DMS153 (cell line): ENCODE measurements at regions not wholly inside any gene's neighbourhood (a gene's known extent, or its start where the extent isn't known, plus 50 kb on each side); places are given as distances from the start of the nearest gene placed in this dataset.

Source experiments
- DNase-seq: peaks from one replicate; lab custom pipeline; 2025; lab: John Stamatoyannopoulos, UW

- DNase-seq = no peak
These were observed 62.3 kb upstream of the IER3 start for GRCh38 chr6:30806581-30807183.

GRCh38 chr6:30804333-30804732, 60.0 kb upstream of the IER3 start:
- no peak for DNase-seq

DNA sequence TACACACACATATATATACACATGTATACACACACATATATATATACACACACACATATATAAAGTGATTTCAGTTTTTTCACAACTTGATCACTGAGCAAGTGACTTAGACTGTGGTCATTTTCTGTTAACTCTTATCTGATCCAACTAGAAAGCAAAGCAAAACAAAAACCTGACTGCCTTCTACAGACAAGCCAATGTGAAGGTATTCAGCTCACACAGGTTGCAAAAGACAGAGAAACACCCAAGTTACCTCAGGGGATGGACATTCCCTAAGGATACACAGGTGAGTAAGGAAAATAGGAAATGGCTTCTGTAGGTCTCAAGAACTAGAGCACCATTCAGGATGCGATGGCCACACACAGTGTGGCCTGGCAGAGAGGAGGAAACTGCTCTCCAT, 58.4 kb upstream of the IER3 start:
- no peak for DNase-seq

DNA sequence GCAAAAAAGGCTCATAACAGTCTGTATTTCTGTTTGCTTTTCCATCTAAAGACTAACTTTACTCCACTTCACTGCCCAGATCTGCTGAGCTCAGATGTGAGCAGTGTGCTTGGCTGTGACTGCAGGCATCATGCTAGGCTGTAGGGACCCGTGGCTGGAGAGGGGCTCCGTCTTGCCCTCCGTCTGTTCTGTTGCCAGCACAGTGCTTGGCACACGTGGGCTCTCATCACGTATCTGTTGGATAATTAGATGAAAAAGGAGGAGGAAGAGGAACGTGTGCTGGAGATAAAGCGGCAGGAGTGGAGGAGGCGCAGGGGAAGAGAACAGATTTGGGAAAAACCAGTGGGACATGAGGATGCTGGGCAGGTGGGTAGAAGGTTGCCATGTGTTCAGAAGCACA, 57.6 kb upstream of the IER3 start:
- DNase-seq = no peak

- DNase-seq = no peak
These were observed 56.5 kb upstream of the IER3 start for GRCh38 chr6:30800871-30801270.

GRCh38 chr6:30799210-30799609, 54.9 kb upstream of the IER3 start:
- DNase-seq = no peak

GRCh38 chr6:30798494-30798893, 54.1 kb upstream of the IER3 start:
- DNase-seq = no peak

DNA sequence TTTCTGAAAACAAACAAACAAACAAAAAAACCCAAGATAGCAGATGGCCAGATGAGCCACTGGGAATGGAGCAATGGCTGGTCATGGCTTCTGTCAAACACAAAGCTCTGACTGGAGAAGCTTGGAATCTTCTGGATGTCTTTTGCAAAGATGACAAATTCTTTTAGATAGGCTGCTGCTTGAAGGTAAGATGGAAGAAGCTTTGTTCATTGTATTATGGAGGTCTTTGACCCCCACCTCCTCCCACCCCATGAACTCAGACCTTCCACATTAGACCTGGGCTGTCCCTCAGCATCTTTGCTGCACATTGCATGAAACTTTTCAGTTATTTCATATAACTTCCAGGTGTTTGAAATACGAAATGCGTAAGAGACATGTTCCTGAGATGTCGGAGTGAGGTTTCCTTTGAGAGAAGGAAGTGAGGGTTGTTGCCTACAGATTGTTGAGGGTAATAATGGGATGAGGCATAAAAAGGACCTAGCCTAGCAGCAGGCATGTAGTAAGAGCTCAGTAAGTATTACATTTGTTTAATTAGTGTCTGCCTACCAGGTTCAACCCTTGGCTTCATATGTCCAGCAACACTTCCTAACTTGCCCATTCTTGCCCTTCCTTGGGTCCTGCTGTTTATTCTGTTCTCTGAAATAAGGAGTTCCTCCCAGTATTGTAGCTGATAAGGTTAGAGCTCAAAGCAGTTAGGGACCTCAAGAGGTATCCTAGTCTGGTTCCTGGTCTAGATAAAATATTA, 51.4 kb upstream of the IER3 start:
- DNase-seq = no peak
